GM21723 (cell line): ENCODE measurements at regions not wholly inside any gene's neighbourhood (a gene's known extent, or its start where the extent isn't known, plus 50 kb on each side); places are given as distances from the start of the nearest gene placed in this dataset.

Experiments used
- ATAC-seq: cut with Tn5 transposase; IDR thresholded peaks from one replicate; pipeline ENCODE4 v1.9.1; 2021; ENCODE audit warnings: mild to moderate bottlenecking, moderate library complexity; ENCODE audit not compliant: unreplicated experiment

DNA sequence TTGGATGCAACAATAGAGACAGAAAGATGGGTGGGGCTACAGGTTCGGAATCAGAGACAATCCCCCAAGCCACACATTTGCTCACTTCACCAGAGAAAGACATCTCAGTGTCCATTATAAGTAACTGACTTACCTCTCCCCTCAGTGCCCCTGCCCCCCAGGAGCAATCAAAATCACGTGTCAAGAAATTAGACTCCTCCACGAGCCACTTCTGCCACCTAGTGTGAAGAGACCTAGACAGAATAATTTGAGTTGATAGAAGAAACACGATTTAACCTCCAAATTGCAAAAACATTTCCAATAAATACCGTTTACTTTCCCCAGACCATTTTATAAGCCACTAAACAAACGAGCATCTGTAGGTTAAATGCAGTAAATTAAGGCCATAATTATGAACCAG, 123.2 kb downstream of the SLC30A10 start:
- ATAC-seq, result no peak

DNA sequence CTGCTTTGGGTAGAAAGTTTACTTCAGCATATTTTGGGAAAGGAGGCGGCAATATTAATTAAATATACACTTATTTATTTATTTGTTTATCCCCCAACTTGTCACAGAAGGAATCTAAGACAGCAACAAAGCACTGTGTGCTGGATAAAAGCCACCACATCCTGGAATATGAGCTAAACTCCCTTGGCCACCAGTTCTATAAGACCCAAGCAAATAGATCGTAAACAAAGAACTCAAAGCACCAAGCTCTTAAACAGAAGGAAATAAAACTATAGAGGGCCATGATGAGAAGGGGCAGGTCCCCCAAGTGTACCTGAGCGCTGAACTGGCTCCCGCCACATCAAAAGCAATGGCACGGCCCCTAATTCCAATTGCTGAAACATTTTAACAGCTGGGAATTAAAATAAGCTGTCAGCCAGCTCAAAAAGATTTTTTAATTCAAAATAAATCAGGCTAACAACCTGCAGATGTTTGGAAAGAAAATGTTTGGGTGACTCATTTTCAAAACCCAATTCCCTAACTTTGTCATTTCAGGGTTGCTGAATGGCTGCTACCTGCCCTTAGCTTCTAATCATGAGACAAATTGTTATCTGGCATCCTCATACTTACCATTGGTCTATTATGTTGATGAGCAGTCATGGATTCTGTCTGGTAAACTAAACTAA, 127.1 kb downstream of the SLC30A10 start:
- no peak for ATAC-seq

DNA sequence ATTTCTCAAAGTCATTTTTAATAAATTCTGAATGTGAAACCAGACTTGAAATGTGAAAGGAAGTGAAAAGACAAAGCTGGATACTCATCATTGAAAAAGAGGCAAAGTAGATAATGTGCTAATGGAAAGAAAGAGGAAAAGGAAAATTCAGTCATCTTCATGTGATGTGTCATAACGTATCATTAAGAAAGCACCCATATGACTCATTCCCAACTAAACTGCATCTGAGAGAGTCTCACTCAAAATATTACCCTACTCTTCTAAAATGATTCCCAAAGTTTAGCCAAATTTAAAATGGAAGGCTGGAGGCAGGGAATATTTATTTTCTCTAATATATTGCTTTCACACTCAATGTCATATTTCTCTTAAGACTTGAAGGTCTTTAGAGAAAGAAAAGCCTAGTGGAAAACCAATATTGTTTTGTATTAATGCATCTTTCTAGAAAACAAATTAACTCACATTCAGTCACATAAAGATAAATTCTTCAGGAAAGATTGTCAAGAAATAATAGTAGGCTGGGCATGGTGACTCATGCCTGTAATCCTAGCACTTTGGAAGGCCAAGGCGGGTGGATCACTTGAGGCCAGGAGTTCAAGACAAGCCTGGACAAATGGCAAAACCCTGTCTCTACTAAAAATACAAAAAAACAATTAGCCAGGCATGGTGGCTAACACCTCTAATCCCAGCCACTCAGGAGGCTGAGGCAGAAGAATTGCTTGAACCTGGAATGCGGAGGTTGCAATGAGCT, 129.9 kb downstream of the SLC30A10 start:
- peak; percentile 51 for ATAC-seq

DNA sequence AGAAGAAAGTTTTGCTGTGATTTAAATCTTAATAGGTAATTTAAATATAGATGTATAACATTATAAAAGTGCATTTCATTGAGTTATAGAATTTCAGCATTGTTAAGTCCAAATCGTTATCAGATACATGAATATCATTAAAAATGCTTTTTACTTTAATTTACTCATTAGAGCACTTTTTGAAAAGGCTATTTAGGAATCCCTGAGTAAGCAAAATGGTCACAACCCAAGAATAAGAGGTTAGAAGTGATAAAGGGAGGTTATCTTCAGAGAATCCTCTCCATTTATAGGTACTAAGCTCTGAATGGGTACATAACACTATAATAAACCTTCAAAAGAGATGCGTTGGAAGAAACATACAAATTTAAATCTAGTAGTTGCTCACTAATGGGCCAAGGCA, 130.7 kb downstream of the SLC30A10 start:
- no peak for ATAC-seq

DNA sequence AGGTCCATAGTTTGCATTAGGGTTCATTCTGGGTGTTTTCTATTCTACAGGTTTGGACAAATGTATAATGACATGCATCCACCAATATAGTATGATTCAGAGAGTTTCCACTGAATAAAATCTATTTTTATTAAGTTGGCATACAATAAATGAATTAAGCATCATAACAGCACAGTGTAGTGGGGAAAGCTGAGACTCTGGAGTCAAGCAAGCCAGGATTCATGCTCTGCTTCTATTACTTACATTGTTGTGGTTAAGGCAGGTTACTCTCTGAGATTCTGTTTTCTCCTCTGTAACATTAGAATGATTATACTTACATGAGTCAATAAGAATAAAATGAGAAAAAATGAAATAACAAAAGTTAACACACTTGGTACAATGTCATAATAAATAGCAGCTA, 131.3 kb downstream of the SLC30A10 start:
- ATAC-seq, result no peak

DNA sequence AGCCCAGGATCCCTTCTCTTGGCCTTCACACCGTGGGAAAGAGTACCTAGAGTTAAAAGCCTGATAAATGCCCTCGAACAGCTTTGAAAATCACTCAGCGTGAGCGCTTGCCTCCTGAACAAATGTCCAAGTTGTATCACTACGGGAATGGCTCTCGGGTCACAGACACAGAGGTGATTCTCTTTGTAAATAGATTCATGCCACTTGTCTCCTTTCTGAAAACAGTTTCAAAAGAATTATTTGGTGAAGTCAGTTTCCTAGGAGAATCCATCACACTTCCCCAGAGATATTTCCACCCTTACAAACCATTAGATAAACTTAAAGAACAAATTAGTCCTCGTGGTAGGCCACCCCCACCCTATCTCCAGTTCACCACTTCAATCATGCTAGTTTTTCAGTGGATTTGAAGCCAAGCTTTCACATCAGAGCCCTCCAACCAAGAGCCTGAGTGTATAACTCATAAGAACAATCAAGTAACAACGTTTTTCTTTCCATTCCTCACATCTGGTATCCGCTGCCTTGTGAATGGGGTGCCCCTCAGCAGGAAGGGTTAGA, 132.9 kb downstream of the SLC30A10 start:
- no peak for ATAC-seq

DNA sequence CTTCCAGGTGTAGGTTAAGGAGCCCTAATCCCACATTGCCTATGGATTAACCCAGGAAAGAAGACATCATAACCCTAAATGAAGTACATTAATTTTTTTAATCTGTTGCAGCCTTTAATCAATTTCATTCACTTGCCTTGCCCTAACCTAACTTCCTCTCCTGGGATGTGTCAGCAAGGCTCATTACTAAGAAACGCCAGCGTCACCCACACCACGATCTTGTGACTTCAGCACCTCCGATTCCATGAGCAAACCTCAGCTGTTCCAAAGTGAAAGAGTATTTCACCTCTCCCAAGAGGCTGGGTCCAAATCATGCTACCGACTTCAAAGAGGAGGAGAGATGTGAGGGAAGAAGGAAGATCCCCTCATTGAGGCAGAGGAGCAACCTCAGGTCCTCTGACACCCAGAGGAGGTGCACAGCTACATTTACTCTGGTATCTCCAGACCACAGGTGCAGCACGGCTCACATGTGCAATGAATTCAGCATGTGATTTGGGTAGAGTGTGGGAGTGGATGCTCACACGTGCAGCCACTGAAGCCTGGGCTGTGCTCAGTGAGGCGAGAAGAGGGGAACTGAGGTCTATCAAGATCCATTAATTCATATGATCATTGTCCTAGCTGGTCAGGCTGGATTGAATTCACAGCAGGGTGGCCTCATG, 134.1 kb downstream of the SLC30A10 start:
- peak; percentile 65 for ATAC-seq

DNA sequence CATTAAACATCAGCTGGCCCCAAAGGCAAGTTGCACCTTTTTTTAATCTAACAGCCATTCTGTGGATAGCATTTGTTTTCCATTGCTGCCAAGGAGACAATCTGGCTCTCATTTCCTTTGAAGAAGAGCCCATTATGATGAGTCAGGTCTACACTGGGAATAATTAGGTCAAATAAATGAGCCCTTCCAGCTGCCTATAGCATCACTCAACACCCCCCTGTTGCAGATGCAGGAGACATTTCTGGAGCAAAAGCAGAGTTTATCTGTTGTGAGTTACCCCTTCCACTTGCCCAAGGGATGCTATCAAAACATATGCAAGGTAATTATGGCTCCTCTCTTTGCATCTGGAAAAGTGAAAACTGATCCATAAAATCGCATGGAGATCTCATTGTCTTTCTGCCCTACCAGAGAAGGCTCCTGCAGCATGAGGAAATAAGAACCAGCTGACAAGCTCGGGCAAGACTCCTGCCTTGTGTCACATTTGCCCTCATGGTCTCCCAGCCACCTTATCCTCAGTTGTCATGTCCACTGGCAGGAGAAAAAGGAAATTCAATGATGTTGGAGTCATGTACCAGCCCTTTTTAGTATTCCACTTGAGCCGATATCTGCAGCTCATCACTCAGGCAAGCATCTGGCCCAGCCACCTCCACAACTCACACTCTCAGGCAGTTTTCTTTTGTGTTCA, 135.9 kb downstream of the SLC30A10 start:
- no peak for ATAC-seq

DNA sequence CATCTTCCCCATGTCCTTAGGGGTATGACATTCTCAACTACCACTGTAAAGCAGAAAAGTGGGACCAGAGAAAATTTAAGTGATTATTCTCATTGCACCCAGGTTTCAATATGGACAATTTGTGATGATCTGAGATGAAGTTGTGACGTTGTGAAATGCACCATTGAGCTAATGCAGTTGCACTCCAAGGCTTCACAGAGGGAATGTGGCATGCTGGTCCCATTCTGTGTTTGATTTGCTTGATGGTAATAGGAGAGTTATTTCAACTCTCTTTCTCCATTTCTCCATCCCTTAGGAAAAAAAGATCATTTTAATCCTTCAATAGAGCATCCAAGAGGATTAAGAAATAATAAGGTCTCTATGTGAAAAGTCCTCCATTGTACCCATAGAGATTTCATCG, 136.6 kb downstream of the SLC30A10 start:
- no peak for ATAC-seq

DNA sequence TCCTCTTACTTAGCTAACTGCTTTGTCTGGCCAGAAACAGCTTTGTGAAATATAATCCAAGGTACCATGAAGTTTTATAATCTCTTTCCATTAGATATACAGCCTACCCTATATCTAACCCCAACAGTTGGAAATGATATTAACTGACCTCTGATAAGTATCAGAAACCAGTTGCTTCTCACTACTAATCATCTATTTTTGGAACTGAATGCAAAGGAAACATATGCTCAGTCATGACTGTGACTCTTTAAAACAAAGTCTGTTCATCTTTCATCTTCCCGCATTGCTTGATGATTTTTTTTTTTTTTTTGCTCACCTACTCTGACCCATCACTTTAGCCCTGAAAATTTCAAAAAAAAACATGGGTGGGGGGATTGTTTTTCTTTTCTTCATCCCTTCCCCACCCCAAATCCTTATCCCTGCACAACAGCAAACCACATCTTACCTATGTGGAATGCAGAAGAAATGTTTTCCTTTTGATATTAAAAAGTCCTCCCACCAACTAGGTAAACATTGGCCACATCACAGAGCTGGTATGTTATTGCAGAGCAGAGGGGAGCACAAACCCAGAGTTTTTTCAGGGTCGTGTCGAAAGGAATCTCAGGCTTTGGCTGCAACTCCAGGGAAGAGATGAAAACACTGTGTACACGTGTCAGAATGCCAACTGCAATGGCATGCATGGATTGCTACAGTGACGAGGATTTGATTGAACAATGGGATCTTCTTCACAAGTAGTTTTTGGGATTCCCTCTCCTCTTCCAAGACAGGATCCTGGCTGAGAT, 137.3 kb downstream of the SLC30A10 start:
- no peak for ATAC-seq

DNA sequence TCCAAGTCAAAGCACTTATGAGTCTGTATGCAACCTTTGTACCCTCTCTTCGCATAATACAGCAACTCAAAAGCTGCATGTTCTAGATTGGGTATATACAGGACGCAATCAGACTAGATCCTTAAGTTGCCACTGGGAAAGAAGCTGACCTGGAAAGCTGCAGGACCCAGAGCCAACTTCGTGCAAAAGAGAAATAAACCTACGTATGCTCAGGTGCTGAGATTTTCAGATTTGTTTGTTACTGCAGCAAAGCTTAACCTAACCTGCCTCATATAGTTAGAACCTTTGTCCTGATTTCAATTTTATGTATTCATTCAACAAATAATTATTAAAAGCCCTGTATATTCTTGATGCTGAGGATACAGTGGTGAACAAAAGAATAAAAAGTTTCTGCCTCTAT, 139.7 kb downstream of the SLC30A10 start:
- no peak for ATAC-seq

DNA sequence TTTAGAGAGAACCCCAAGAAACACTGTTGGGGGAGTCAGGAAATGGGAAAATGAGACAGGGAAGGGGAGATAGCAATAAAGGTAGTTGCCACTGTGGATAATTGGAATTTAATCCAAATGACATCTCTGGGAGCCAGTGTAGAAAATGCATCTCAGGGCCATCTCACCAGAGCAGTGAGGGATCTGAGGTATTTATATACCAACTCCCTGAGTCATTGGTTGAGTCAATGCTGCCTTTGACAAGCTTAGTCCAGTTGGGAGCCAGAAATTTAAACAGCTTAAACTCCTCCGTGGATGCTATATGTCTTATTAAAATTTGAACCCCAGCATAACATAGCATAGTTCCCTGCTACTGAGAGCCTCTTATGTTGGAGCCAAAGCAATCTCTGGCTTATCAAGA, 140.3 kb downstream of the SLC30A10 start:
- no peak for ATAC-seq

DNA sequence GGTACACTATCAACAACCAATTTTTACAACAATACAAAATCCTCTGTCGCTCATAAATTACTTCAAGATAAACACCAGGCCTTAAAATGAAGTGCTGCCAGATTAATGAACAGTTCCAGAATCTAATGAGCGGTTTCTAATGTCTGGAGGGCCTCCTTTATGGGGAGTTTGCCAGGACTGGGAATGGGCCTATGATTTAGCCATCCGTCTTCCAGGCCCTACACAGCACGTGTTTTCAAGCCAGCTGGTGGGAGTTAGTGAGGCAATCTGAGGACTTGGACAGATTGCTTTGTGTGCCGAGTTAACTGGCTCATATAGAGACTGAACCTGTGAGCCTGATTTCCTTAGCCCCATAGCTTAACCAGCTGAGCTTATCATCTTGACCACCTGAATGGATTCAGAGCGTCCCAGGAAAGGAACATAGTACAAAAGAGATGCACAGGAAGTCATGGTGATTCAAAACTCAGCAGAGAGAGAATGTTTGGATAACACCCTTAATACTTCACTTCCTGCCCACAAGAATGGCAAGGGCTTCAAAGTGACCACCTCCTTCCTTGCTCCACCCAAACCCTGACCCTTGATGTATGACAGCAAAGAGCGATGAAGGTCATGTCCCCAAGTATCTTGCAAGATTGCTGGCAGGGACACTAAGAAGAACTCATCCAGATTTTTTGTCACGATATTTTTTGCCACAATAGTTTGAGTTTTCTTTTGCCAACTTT, 143.5 kb downstream of the SLC30A10 start:
- ATAC-seq, result no peak

DNA sequence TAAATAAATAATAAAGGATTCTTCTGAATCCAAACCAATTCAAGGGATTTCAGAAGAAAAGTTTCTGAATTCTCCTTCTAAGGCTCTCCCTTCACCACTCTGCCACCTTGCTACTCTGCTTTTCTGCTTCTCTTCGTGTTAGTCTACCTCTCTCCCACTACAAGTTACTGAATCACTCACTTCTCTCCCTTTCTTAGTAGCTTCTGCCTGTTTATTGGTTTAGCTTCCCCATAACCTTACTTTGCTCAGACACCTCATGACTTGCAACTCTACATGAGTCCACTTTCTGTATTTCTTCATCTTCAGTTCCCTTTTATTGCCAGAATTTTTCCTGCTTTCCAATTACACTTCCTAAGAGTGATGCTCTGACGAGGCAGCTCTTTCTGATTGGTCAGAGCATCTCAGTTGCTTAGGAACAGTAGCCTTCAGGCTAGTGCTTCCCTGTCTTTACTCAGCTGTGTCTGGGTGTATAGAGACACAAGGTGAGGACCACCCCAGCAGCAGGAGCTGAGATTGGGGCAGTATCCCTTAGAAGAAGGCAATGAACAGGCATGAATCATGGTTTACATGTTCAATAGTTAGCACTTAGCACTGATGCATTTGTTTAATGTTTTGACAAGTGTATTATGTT, 144.6 kb downstream of the SLC30A10 start:
- no peak for ATAC-seq

DNA sequence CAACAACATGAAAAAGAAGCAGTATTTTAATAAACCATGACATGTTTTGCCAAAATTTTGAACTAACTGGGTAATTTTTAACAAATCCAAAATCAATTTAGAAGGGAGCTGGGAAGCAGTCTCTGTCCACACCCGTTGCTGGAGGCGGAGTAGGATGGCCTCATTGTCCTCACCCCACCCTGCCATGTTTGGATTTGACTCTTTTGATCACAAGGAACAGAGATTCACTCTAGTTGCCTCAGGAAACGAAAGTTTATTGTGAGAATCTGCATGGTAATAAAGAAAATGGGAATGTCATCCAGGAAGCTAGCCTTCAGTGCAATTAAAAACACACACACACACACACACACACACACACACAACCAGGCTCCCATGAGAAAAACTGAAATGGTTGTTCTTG, 145.4 kb downstream of the SLC30A10 start:
- ATAC-seq, result no peak

DNA sequence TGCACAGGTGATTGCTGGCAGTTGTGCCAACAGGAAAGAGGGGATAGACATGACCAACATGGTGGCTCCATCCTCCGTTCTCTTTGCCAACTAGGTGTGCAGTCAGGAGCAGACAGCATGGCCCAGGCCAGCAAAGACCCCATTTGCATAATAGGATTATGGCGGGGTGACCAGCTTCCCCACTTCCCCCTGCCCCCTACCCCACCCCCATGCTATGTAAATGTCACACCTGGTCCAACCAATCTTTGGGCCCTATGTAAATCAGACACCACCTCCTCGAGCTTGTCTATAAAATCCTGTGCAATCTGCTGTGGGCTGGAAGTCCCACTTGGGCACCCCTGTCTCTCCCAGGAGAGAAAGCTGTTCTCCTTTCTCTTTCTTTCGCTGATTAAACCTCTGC, 146.0 kb downstream of the SLC30A10 start:
- no peak for ATAC-seq

DNA sequence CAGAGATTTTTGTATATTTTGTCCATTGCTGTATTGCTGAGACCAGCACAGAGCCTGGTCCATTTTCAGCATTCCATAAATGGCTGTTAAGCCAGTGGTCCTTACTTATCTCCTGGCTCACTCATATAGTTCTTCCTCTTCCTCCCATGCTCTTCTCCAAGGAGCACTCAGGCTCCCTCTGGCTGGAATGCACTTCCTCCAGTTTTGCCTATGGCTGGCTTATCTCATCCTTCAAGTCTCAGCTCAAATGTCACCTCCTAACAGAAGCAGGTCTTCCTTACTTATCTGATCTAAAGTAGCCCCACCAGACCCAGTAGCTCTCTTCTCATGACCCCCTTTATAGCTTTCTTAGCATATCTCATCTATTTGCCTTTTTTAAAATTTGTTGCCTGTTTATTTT, 146.9 kb downstream of the SLC30A10 start:
- ATAC-seq, result no peak

DNA sequence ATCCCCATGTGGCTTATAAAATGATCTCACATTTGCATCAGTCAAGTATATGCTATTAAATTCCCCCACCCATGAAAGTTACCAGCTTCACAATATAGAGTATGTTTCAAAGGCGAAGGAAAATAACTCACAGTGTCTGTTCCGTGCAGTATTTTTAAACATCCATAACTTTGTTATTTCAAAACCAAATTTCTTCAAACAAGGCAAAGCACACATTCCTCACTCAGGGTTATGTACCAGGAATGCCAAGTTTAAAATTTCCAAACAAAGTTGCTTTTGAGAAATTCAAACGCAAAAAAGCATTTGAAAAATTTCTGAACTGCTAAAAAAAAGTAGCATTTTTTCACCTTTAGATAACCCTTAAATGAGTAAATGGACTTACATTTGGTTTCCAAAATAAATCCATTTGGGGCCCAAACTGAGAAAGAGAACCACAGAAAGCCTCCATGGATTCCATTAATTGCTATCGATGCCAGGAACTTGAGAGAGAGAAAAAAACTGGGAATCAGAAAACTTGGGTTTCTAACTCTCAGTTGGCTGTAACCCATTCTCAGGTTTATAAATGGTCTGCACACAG, 149.5 kb downstream of the SLC30A10 start:
- no peak for ATAC-seq

DNA sequence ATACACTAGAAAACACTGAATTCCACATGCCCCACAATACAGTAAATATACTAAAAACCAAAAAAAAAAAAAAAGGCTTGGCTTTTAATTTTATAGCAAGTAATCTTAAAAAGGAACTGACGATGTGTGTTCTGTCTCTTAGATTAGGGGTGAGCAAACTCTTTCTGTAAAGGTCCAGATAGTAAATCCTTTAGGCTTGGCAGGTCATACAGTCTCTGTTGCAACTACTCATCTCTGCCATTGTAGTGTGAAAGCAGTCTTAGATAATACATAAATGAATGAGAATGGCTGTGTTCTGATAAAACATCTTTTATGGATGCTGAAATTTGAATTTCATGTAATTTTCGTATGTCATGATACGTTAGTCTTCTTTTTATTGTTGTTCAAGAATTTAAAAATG, 150.2 kb downstream of the SLC30A10 start:
- no peak for ATAC-seq
